ENCODE measurements at regions not wholly inside any gene's neighbourhood (a gene's known extent, or its start where the extent isn't known, plus 50 kb on each side); places are given as distances from the start of the nearest gene placed in this dataset.

GRCh38 chr9:30280229-30280900 is 2104.1 kb upstream of the ACO1 start:
- TF ChIP-seq ZNF791 (tag by site-specific recombination; IDR thresholded peaks at IDR 0.05): no peak
- no peak for TF ChIP-seq ZNF24 (tag by site-specific recombination; IDR thresholded peaks at IDR 0.05)
- TF ChIP-seq CTCF (tag by site-specific recombination; IDR thresholded peaks at IDR 0.05): no peak
- no peak for TF ChIP-seq ATF2 (tag by site-specific recombination; IDR thresholded peaks at IDR 0.05; ENCODE audit: low read depth)
- TF ChIP-seq ZNF792 (tag by site-specific recombination; IDR thresholded peaks at IDR 0.05): no peak
- TF ChIP-seq ZNF558 (tag by site-specific recombination; IDR thresholded peaks at IDR 0.05): no peak
- no peak for TF ChIP-seq ZNF837 (tag by site-specific recombination; IDR thresholded peaks at IDR 0.05)
- TF ChIP-seq ZNF138 (tag by site-specific recombination; IDR thresholded peaks at IDR 0.05; ENCODE audit: borderline replicate concordance): no peak
- TF ChIP-seq ZNF394 (tag by site-specific recombination; IDR thresholded peaks at IDR 0.05; ENCODE audit: borderline replicate concordance): no peak
- no peak for TF ChIP-seq ZNF777 (tag by site-specific recombination; IDR thresholded peaks at IDR 0.05; ENCODE audit: borderline replicate concordance)
- no peak for TF ChIP-seq GLI4 (tag by site-specific recombination; IDR thresholded peaks at IDR 0.05)

Data from HEK293 (cell line).